H1 (cell line): ENCODE measurements at regions not wholly inside any gene's neighbourhood (a gene's known extent, or its start where the extent isn't known, plus 50 kb on each side); places are given as distances from the start of the nearest gene placed in this dataset.
"Not testable (repeated sequence)": the region's sequence is repeated elsewhere in the genome, so short reads cannot be mapped to it uniquely, and the experiment has no call there.

Experiments used
- CTCF ChIA-PET: fragments of 300-600 bp; sonication (Branson Sonifier 250); formaldehyde crosslinking; loops from one replicate; lab custom pipeline; 2021; ENCODE audit not compliant: partially characterized antibody; lab: Charles Lee
- POLR2A ChIA-PET: fragments of 300-600 bp; sonication (Branson Sonifier 250); formaldehyde crosslinking; loops from one replicate; lab custom pipeline; 2021; ENCODE audit warnings: inconsistent platforms; ENCODE audit not compliant: partially characterized antibody; lab: Charles Lee
- DNase-seq, 2 experiments: peaks; one replicate each; pipeline versions ENCODE4 v3.0.0 to v3.0.0-alpha.2; 2010 to 2022; ENCODE audit warnings: low spot score in 2 of 2, low read depth in 1 of 2, mixed read lengths in 1 of 2
- FAIRE-seq: peaks from 2 replicates; lab custom pipeline; 2011; peaks lifted over from hg19 to GRCh38; lab: Jason Lieb, UNC
- H2AFZ ChIP-seq: 2 replicates; pipeline ENCODE4 v1.8.1; 2012; ENCODE audit warnings: low read length, inconsistent platforms
- H2AK5ac ChIP-seq: 2 replicates; pipeline ENCODE4 v1.6.1; 2013; ENCODE audit warnings: low read depth, low read length
- H2BK120ac ChIP-seq: replicated peaks from 2 replicates; pipeline ENCODE3; 2013; ENCODE audit warnings: low read depth, low read length, inconsistent platforms
- H2BK12ac ChIP-seq: 2 replicates; pipeline ENCODE4 v1.6.1; 2013; ENCODE audit warnings: low read depth, low read length
- H2BK15ac ChIP-seq: 2 replicates; pipeline ENCODE4 v1.6.1; 2013; ENCODE audit warnings: low read length
- H2BK20ac ChIP-seq: 2 replicates; pipeline ENCODE4 v1.6.1; 2013; ENCODE audit warnings: low read length
- H2BK5ac ChIP-seq: 2 replicates; pipeline ENCODE4 v1.6.1; 2013; ENCODE audit warnings: low read depth, low read length
- H3K14ac ChIP-seq: 2 replicates; pipeline ENCODE4 v1.6.1; 2013; ENCODE audit warnings: inconsistent platforms; ENCODE audit not compliant: insufficient read length
- H3K18ac ChIP-seq: 2 replicates; pipeline ENCODE4 v1.6.1; 2013; ENCODE audit warnings: low read length; ENCODE audit errors: extremely low read depth
- H3K23ac ChIP-seq: 2 replicates; pipeline ENCODE4 v1.6.1; 2013; ENCODE audit warnings: inconsistent platforms; ENCODE audit not compliant: insufficient read length
- H3K23me2 ChIP-seq: 2 replicates; pipeline ENCODE4 v1.6.1; 2013; ENCODE audit warnings: low read depth, low read length
- H3K27ac ChIP-seq: 2 replicates; pipeline ENCODE4 v1.6.1; 2011; ENCODE audit warnings: low read depth, low read length, inconsistent platforms
- H3K27me3 ChIP-seq, 4 experiments: replicated peaks in 1 of 4; 1 replicate in 1 of 4; 2 replicates in 3 of 4; pipeline versions ENCODE4 v1.6.1 to v1.8.1; 2011 to 2013; ENCODE audit warnings: low read length in 3 of 4, mild to moderate bottlenecking in 3 of 4, inconsistent platforms in 2 of 4, mixed read lengths in 2 of 4, moderate library complexity in 1 of 4; ENCODE audit not compliant: control insufficient read depth in 3 of 4, insufficient read depth in 3 of 4; ENCODE audit errors: extremely low read depth in 1 of 4
- H3K36me3 ChIP-seq, 4 experiments: 2 replicates each; pipeline versions ENCODE4 v1.6.1 to v1.8.1; 2011 to 2013; ENCODE audit warnings: mild to moderate bottlenecking in 4 of 4, low read length in 3 of 4, moderate library complexity in 2 of 4, control low read depth in 1 of 4, inconsistent platforms in 1 of 4; ENCODE audit not compliant: insufficient read depth in 4 of 4, control insufficient read depth in 2 of 4
- H3K4ac ChIP-seq: replicated peaks from 2 replicates; pipeline ENCODE3; 2013; ENCODE audit warnings: low read length, low read depth, mixed read lengths, inconsistent platforms; ENCODE audit not compliant: insufficient read length
- H3K4me1 ChIP-seq, 4 experiments: replicated peaks in 1 of 4; 1 replicate in 1 of 4; 2 replicates in 3 of 4; pipeline versions ENCODE4 v1.6.1 to v1.8.1; 2011 to 2013; ENCODE audit warnings: low read length in 3 of 4, inconsistent platforms in 2 of 4, mixed read lengths in 1 of 4; ENCODE audit not compliant: insufficient read depth in 4 of 4, control insufficient read depth in 3 of 4
- H3K4me2 ChIP-seq, 2 experiments: 2 replicates each; pipeline versions ENCODE4 v1.6.1 to v1.8.1; 2011 to 2013; ENCODE audit warnings: low read depth in 2 of 2, low read length in 2 of 2, control low read depth in 1 of 2, inconsistent platforms in 1 of 2, mild to moderate bottlenecking in 1 of 2; ENCODE audit not compliant: insufficient read depth in 1 of 2
- H3K4me3 ChIP-seq, 4 experiments: fragments of 200-600, 300-600 bp in 1 of 4; sonication (generic), shearing (Covaris generic), sonication (Bioruptor Twin) in 1 of 4; 2 replicates each; pipeline versions ENCODE4 v1.5.1 to v1.8.1; 2011 to 2016; ENCODE audit warnings: low read length in 4 of 4, low read depth in 3 of 4, control low read depth in 2 of 4, inconsistent platforms in 2 of 4, mild to moderate bottlenecking in 2 of 4, mixed read lengths in 1 of 4, moderate library complexity in 1 of 4; ENCODE audit not compliant: insufficient read depth in 2 of 4; ENCODE audit errors: extremely low read depth in 1 of 4
- H3K56ac ChIP-seq: replicated peaks from 2 replicates; pipeline ENCODE3; 2013; ENCODE audit warnings: low read depth, mild to moderate bottlenecking, mixed read lengths, low read length, inconsistent platforms; ENCODE audit not compliant: insufficient read length
- H3K79me1 ChIP-seq: 2 replicates; pipeline ENCODE4 v1.6.1; 2013; ENCODE audit warnings: low read depth, low read length, control low read depth
- H3K79me2 ChIP-seq, 2 experiments: 2 replicates each; pipeline versions ENCODE4 v1.6.1 to v1.8.1; 2012 to 2013; ENCODE audit warnings: low read length in 2 of 2, mild to moderate bottlenecking in 2 of 2, inconsistent platforms in 1 of 2; ENCODE audit not compliant: insufficient read depth in 2 of 2, control insufficient read depth in 1 of 2
- H3K9ac ChIP-seq, 4 experiments: replicated peaks in 1 of 4; 1 replicate in 1 of 4; 2 replicates in 3 of 4; pipeline versions ENCODE4 v1.6.1 to v1.8.1; 2011 to 2013; ENCODE audit warnings: low read depth in 3 of 4, low read length in 3 of 4, control low read depth in 2 of 4, mild to moderate bottlenecking in 2 of 4, moderate library complexity in 2 of 4, inconsistent platforms in 1 of 4; ENCODE audit errors: extremely low read depth in 1 of 4
- H3K9me3 ChIP-seq, 2 experiments: 2 replicates each; pipeline versions ENCODE4 v1.6.1 to v1.8.1; 2012 to 2013; ENCODE audit warnings: mild to moderate bottlenecking in 2 of 2, moderate library complexity in 2 of 2, control low read depth in 1 of 2, inconsistent platforms in 1 of 2, low read depth in 1 of 2, low read length in 1 of 2, mixed read lengths in 1 of 2; ENCODE audit not compliant: insufficient read depth in 2 of 2
- H4K20me1 ChIP-seq, 2 experiments: replicated peaks in 1 of 2; 2 replicates each; pipeline versions ENCODE3 to v1.8.1; 2011 to 2013; ENCODE audit warnings: inconsistent platforms in 2 of 2, low read length in 2 of 2, mild to moderate bottlenecking in 1 of 2; ENCODE audit not compliant: insufficient read depth in 2 of 2, control insufficient read depth in 1 of 2
- H4K5ac ChIP-seq: 2 replicates; pipeline ENCODE4 v1.6.1; 2013; ENCODE audit warnings: low read length, low read depth, mixed read lengths, inconsistent platforms; ENCODE audit not compliant: insufficient read length
- H4K8ac ChIP-seq: 2 replicates; pipeline ENCODE4 v1.8.0; 2013; ENCODE audit warnings: mild to moderate bottlenecking, moderate library complexity, low read length, inconsistent platforms; ENCODE audit not compliant: insufficient read depth; ENCODE audit errors: extremely low read depth
- H4K91ac ChIP-seq: replicated peaks from 2 replicates; pipeline ENCODE3; 2013; ENCODE audit warnings: low read length, mixed read lengths, inconsistent platforms; ENCODE audit not compliant: insufficient read length
- WGBS, 2 experiments: shearing (Covaris generic) in 1 of 2; methylation state at CpG; one replicate each; pipeline versions ENCODE4 v1.1.6 to v1.1.7; 2013 to 2015; ENCODE audit warnings: low lambda C conversion rate in 2 of 2, mixed read lengths in 2 of 2, inconsistent platforms in 1 of 2, low coverage in 1 of 2, missing lambda C conversion rate in 1 of 2; ENCODE audit not compliant: insufficient replicate concordance in 2 of 2, insufficient coverage in 1 of 2, insufficient read length in 1 of 2; ENCODE audit errors: extremely low coverage in 1 of 2, missing lambda C conversion rate in 1 of 2; 5-methylcytosine and 5-hydroxymethylcytosine counted together

- H3K9ac ChIP-seq, H3K27ac ChIP-seq, H4K5ac ChIP-seq, H2BK20ac ChIP-seq, H3K36me3 ChIP-seq, H2BK5ac ChIP-seq, H2BK12ac ChIP-seq, POLR2A ChIA-PET, H3K14ac ChIP-seq, H2BK120ac ChIP-seq, H2AK5ac ChIP-seq, H3K4me3 ChIP-seq, CTCF ChIA-PET, H3K23me2 ChIP-seq, H3K23ac ChIP-seq, H3K4me1 ChIP-seq, FAIRE-seq, H3K4me2 ChIP-seq, H3K56ac ChIP-seq, H4K8ac ChIP-seq, H3K27me3 ChIP-seq, DNase-seq, H3K79me2 ChIP-seq, H3K4ac ChIP-seq, H3K79me1 ChIP-seq, H3K18ac ChIP-seq, H2AFZ ChIP-seq, H2BK15ac ChIP-seq, H4K20me1 ChIP-seq, H4K91ac ChIP-seq: not testable (repeated sequence)
- peaks cover 0 to 15% of the 10 kb centered on the region in 2 experiments; a peak in 2 of 4 replicates for H3K9me3 ChIP-seq
- WGBS, 2 experiments: 70% methylated on average over 2 of the region's 25 CpGs; no CpG with 5 or more reads in 1 of the 2 experiments
These were observed 823.0 kb upstream of the GBE1 start for GRCh38 chr3:82584415-82584814.
